GM06990 (cell line): ENCODE measurements at regions not wholly inside any gene's neighbourhood (a gene's known extent, or its start where the extent isn't known, plus 50 kb on each side); places are given as distances from the start of the nearest gene placed in this dataset.

Source experiments
- DNase-seq: peaks from one replicate; pipeline ENCODE4 v3.0.0-alpha.2; 2011; ENCODE audit not compliant: insufficient read length; ENCODE audit errors: extremely low read depth
- H3K27me3 ChIP-seq: replicated peaks from 2 replicates; pipeline ENCODE4 v1.6.0; 2011; ENCODE audit warnings: low read length; ENCODE audit not compliant: control insufficient read depth, insufficient read depth
- H3K36me3 ChIP-seq: 2 replicates; pipeline ENCODE4 v1.5.1; 2011; ENCODE audit warnings: low read length; ENCODE audit not compliant: control insufficient read depth, insufficient read depth
- H3K4me3 ChIP-seq: replicated peaks from 2 replicates; pipeline ENCODE4 v1.5.1; 2011; ENCODE audit warnings: low read depth, mild to moderate bottlenecking, control low read depth, low read length
- TF ChIP-seq, protein P1 (sequence below): IDR thresholded peaks from 2 replicates; pipeline ENCODE4 v1.5.1; 2011; ENCODE audit warnings: low read length, control low read depth, mild to moderate bottlenecking, inconsistent platforms; ENCODE audit not compliant: insufficient read depth, poor library complexity, severe bottlenecking

GRCh38 chr17:13310858-13311257 is 290.9 kb downstream of the HS3ST3A1 start:
- TF ChIP-seq, protein P1, sequence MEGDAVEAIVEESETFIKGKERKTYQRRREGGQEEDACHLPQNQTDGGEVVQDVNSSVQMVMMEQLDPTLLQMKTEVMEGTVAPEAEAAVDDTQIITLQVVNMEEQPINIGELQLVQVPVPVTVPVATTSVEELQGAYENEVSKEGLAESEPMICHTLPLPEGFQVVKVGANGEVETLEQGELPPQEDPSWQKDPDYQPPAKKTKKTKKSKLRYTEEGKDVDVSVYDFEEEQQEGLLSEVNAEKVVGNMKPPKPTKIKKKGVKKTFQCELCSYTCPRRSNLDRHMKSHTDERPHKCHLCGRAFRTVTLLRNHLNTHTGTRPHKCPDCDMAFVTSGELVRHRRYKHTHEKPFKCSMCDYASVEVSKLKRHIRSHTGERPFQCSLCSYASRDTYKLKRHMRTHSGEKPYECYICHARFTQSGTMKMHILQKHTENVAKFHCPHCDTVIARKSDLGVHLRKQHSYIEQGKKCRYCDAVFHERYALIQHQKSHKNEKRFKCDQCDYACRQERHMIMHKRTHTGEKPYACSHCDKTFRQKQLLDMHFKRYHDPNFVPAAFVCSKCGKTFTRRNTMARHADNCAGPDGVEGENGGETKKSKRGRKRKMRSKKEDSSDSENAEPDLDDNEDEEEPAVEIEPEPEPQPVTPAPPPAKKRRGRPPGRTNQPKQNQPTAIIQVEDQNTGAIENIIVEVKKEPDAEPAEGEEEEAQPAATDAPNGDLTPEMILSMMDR, result no peak
- Histone ChIP-seq H3K4me3 (no peak overlapping the region), H3K27me3 (no peaks in the 10 kb centered on the region), H3K36me3 (no peaks in the 10 kb centered on the region)
- no peak for DNase-seq

DNA sequence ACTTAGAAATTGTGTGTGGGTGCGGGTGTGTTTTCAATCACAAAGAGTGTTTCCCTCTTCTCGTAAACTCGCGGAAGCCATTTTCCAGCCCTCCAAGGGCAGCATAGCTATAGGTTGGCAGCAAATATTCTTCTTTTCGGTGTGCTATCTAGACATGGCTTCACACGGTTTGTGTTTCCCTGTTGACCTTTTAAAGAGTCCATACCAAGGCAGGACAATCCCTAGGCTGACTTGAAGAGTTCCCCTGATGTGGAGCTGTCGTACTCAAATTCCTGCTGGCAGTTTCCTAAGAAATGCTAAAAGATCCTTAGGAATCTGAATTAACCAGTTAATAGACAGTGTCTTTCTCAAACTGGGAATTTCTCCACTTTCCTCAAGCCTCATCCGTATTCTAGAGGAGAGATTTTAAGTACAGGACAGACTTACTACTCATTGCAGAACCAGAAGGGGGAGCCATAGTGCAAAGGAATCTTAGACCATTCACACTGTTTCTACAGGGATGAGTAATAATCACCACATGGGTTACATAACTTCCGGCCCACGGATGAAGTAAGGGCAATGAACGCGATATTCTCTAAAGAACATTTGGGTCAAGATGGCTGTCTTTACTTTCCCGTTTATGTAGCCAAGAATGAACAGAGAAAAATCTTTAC is 288.6 kb upstream of the ELAC2 start:
- TF ChIP-seq, protein P1, result peak; percentile 22
- H3K36me3 ChIP-seq, result no peaks in the 10 kb centered on the region
- no peak overlapping the region for H3K4me3 ChIP-seq
- no peaks in the 10 kb centered on the region for H3K27me3 ChIP-seq
- DNase-seq, result peak; percentile 3

DNA sequence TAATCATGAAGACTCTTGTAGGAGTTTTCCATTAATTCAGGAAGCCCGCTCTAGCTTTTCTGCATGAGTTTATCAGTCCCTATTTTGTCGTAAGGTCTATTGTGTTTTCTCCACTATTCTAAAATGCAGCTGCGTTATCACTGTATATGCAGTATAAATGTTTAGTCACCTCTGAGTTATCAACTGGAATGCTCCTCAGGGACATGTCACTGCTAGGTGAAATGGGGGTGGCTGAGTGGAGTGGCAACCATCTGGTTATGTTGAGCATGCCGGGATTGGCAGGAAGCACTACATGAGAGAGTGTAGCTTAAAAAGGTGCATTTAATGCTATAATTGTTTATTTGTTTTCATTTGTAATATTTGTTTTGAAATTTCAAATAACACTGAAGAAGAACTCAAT is 285.2 kb upstream of the ELAC2 start:
- no peak overlapping the region for H3K4me3 ChIP-seq
- H3K27me3 ChIP-seq, result no peaks in the 10 kb centered on the region
- no peaks in the 10 kb centered on the region for H3K36me3 ChIP-seq
- TF ChIP-seq, protein P1, result no peak
- no peak for DNase-seq

- Histone ChIP-seq H3K27me3 (no peaks in the 10 kb centered on the region), H3K36me3 (no peaks in the 10 kb centered on the region), H3K4me3 (no peak overlapping the region)
- no peak for DNase-seq
- TF ChIP-seq, protein P1, result no peak
Observed at GRCh38 chr17:13302419-13302818, 284.6 kb upstream of the ELAC2 start.

GRCh38 chr17:13297183-13297582 is 279.4 kb upstream of the ELAC2 start:
- Histone ChIP-seq H3K36me3 (no peaks in the 10 kb centered on the region), H3K27me3 (no peaks in the 10 kb centered on the region), H3K4me3 (no peak overlapping the region)
- DNase-seq, result no peak
- TF ChIP-seq, protein P1, result no peak

DNA sequence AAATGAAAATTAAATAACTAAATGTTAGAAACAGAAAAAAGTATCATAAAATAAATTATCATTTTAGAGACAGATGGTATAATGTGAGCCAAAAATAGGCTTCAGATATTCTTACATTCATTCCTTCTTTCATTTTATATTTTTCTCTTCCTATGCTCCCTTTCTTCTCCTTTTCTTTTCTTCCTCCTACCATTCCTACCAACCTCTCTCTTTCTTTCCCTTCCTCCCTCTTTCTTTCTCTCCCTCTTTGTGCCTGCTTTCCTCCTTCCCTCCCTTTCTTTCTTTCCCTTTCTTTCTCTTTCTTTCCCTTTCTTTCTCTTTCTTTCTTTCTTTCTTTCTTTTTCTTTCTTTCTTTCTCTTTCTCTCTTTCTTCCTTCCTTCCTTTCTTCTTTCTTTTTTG is 275.6 kb upstream of the ELAC2 start:
- H3K27me3 ChIP-seq, result no peaks in the 10 kb centered on the region
- DNase-seq, result no peak
- H3K36me3 ChIP-seq, result no peaks in the 10 kb centered on the region
- TF ChIP-seq, protein P1, result no peak
- H3K4me3 ChIP-seq, result no peak overlapping the region
